D721Med (cell line): ENCODE measurements at regions not wholly inside any gene's neighbourhood (a gene's known extent, or its start where the extent isn't known, plus 50 kb on each side); places are given as distances from the start of the nearest gene placed in this dataset.

Experiments used
- DNase-seq: peaks from one replicate; pipeline ENCODE4 v3.0.0; 2011; ENCODE audit warnings: low spot score; ENCODE audit not compliant: insufficient read length
- FAIRE-seq: peaks from 2 replicates; lab custom pipeline; 2011; peaks lifted over from hg19 to GRCh38; lab: Jason Lieb, UNC
- CTCF ChIP-seq: IDR thresholded peaks from 2 replicates; pipeline ENCODE4 v1.5.1; 2012; ENCODE audit warnings: mild to moderate bottlenecking, control low read depth; ENCODE audit not compliant: insufficient read depth; ENCODE audit errors: missing control alignments

- DNase-seq, result no peak
- no peak for TF ChIP-seq CTCF
- FAIRE-seq, result no peak
Measured at GRCh38 chr12:131487388-131488124, 223.3 kb upstream of the SFSWAP start.

- DNase-seq (no peak), FAIRE-seq (no peak)
- TF ChIP-seq CTCF, result no peak
Measured at GRCh38 chr12:131489718-131490117, 221.2 kb upstream of the SFSWAP start.

- no peak for TF ChIP-seq CTCF
- no peak for DNase-seq
- no peak for FAIRE-seq
Measured at GRCh38 chr12:131491155-131491554, 219.7 kb upstream of the SFSWAP start.

GRCh38 chr12:131491916-131492490 lies 218.9 kb upstream of the SFSWAP start:
- TF ChIP-seq CTCF, result no peak
- FAIRE-seq, result no peak
- DNase-seq, result no peak

- FAIRE-seq (no peak), DNase-seq (no peak)
- no peak for TF ChIP-seq CTCF
Measured at GRCh38 chr12:131493068-131493826, 217.6 kb upstream of the SFSWAP start.

- TF ChIP-seq CTCF, result no peak
- DNase-seq, result no peak
- FAIRE-seq, result no peak
Measured at GRCh38 chr12:131494216-131494615, 216.7 kb upstream of the SFSWAP start.
